ENCODE measurements at regions not wholly inside any gene's neighbourhood (a gene's known extent, or its start where the extent isn't known, plus 50 kb on each side); places are given as distances from the start of the nearest gene placed in this dataset.
"Not testable (repeated sequence)": the region's sequence is repeated elsewhere in the genome, so short reads cannot be mapped to it uniquely, and the experiment has no call there.

- FAIRE-seq (no peak), DNase-seq (ENCODE audit: low read depth, low spot score) (no peak)
- Histone ChIP-seq H3K4me3 (replicated peaks in 1 of 3; ENCODE audit: insufficient read depth in 1 of 3, low read depth in 1 of 3, low read length in 3 of 3) (no peak overlapping the region), H2AFZ (ENCODE audit: low read depth, low read length) (no peak overlapping the region), H3K36me3 (ENCODE audit: control insufficient read depth in 2 of 2, extremely low read depth in 1 of 2, insufficient read depth in 2 of 2, low read length in 2 of 2) (no peaks in the 10 kb centered on the region), H3K4me2 (ENCODE audit: insufficient read depth, low read length) (no peak overlapping the region), H3K27me3 (ENCODE audit: control insufficient read depth in 2 of 2, insufficient read depth in 2 of 2, low read length in 2 of 2) (no peaks in the 10 kb centered on the region), H4K20me1 (replicated peaks; ENCODE audit: control insufficient read depth, extremely low read depth, insufficient read depth, low read length) (no peaks in the 10 kb centered on the region), H3K79me2 (ENCODE audit: control insufficient read depth, insufficient read depth, low read length) (no peaks in the 10 kb centered on the region), H3K9ac (replicated peaks; ENCODE audit: extremely low read depth, insufficient read depth, low read length) (no peak overlapping the region), H3K27ac (ENCODE audit: insufficient read depth, low read depth, low read length) (no peak overlapping the region), H3K4me1 (ENCODE audit: control insufficient read depth, extremely low read depth, insufficient read depth, low read length) (no peaks in the 10 kb centered on the region), H3K9me1 (replicated peaks; ENCODE audit: control insufficient read depth, extremely low read depth, insufficient read depth, low read length) (no peaks in the 10 kb centered on the region), H3K9me3 (replicated peaks; ENCODE audit: control insufficient read depth, insufficient read depth, low read length) (no peaks in the 10 kb centered on the region)
- dilution Hi-C loops (cut with MboI; ENCODE audit: extremely low pct_ligation_motif_present, low sequenced_read_pairs): no loop called here
- POLR2A ChIA-PET: no interaction called here
- BruUV-seq (replicated peaks): no TSS peak
- TF ChIP-seq FOS (IDR thresholded peaks at IDR 0.05; ENCODE audit: borderline replicate concordance, insufficient read depth, low read length) (no peak), JUN (IDR thresholded peaks at IDR 0.05; ENCODE audit: borderline replicate concordance, insufficient read depth, insufficient read length, low read depth) (no peak), POLR2AphosphoS5 (IDR thresholded peaks at IDR 0.05; ENCODE audit: insufficient read depth, low read depth, low read length) (no peak), EZH2 (IDR thresholded peaks at IDR 0.05; ENCODE audit: borderline replicate concordance, low read depth, low read length, severe bottlenecking) (no peak), CTCF (IDR thresholded peaks at IDR 0.05; ENCODE audit: extremely low read depth in 1 of 2, insufficient read depth in 1 of 2, low read depth in 1 of 2, low read length in 2 of 2) (no peak)
- CTCF ChIA-PET: no interaction called here
- intact Hi-C loops (cut with micrococcal nuclease): no loop called here
Observed at GRCh38 chr6:112526594-112526993, 179.5 kb downstream of the RFPL4B start.

- H3K4me3 ChIP-seq (replicated peaks in 1 of 3; ENCODE audit: insufficient read depth in 1 of 3, low read depth in 1 of 3, low read length in 3 of 3); H3K4me2 ChIP-seq (ENCODE audit: insufficient read depth, low read length); H3K27ac ChIP-seq (ENCODE audit: insufficient read depth, low read depth, low read length); intact Hi-C loops (cut with micrococcal nuclease); H3K36me3 ChIP-seq (ENCODE audit: control insufficient read depth in 2 of 2, extremely low read depth in 1 of 2, insufficient read depth in 2 of 2, low read length in 2 of 2); H2AFZ ChIP-seq (ENCODE audit: low read depth, low read length); H3K27me3 ChIP-seq (ENCODE audit: control insufficient read depth in 2 of 2, insufficient read depth in 2 of 2, low read length in 2 of 2); H3K9ac ChIP-seq (replicated peaks; ENCODE audit: extremely low read depth, insufficient read depth, low read length); H3K79me2 ChIP-seq (ENCODE audit: control insufficient read depth, insufficient read depth, low read length); H3K4me1 ChIP-seq (ENCODE audit: control insufficient read depth, extremely low read depth, insufficient read depth, low read length); H3K9me3 ChIP-seq (replicated peaks; ENCODE audit: control insufficient read depth, insufficient read depth, low read length); dilution Hi-C loops (cut with MboI; ENCODE audit: extremely low pct_ligation_motif_present, low sequenced_read_pairs); BruUV-seq (replicated peaks); DNase-seq (ENCODE audit: low read depth, low spot score); CTCF ChIA-PET; FAIRE-seq; POLR2A ChIA-PET; H3K9me1 ChIP-seq (replicated peaks; ENCODE audit: control insufficient read depth, extremely low read depth, insufficient read depth, low read length); H4K20me1 ChIP-seq (replicated peaks; ENCODE audit: control insufficient read depth, extremely low read depth, insufficient read depth, low read length): not testable (repeated sequence)
Observed at GRCh38 chr6:112528306-112528705, 181.2 kb downstream of the RFPL4B start.

All from endothelial cell of umbilical vein (primary cell).